ENCODE measurements at regions not wholly inside any gene's neighbourhood (a gene's known extent, or its start where the extent isn't known, plus 50 kb on each side); places are given as distances from the start of the nearest gene placed in this dataset.

- no peak for TF ChIP-seq CTCF (IDR thresholded peaks at IDR 0.05; ENCODE audit: control insufficient read depth, extremely low read depth, insufficient read depth)
- no peak for DNase-seq (ENCODE audit: low read depth)
- no peak overlapping the region for H3K4me3 ChIP-seq (ENCODE audit: low read depth, low read length)
Measured at GRCh38 chr3:5473471-5473870, 286.0 kb downstream of the EDEM1 start.

GRCh38 chr3:5476403-5476802 lies 288.9 kb downstream of the EDEM1 start:
- no peak for TF ChIP-seq CTCF (IDR thresholded peaks at IDR 0.05; ENCODE audit: control insufficient read depth, extremely low read depth, insufficient read depth)
- DNase-seq (ENCODE audit: low read depth) = no peak
- H3K4me3 ChIP-seq (ENCODE audit: low read depth, low read length) = no peak overlapping the region

GRCh38 chr3:5479229-5479799 lies 291.8 kb downstream of the EDEM1 start:
- H3K4me3 ChIP-seq (ENCODE audit: low read depth, low read length) = no peak overlapping the region
- no peak for TF ChIP-seq CTCF (IDR thresholded peaks at IDR 0.05; ENCODE audit: control insufficient read depth, extremely low read depth, insufficient read depth)
- no peak for DNase-seq (ENCODE audit: low read depth)

GRCh38 chr3:5480190-5480589 lies 292.7 kb downstream of the EDEM1 start:
- DNase-seq (ENCODE audit: low read depth) = no peak
- TF ChIP-seq CTCF (IDR thresholded peaks at IDR 0.05; ENCODE audit: control insufficient read depth, extremely low read depth, insufficient read depth) = no peak
- no peak overlapping the region for H3K4me3 ChIP-seq (ENCODE audit: low read depth, low read length)

- no peak overlapping the region for H3K4me3 ChIP-seq (ENCODE audit: low read depth, low read length)
- no peak for DNase-seq (ENCODE audit: low read depth)
- no peak for TF ChIP-seq CTCF (IDR thresholded peaks at IDR 0.05; ENCODE audit: control insufficient read depth, extremely low read depth, insufficient read depth)
Measured at GRCh38 chr3:5485427-5485826, 297.9 kb downstream of the EDEM1 start.

- no peak overlapping the region for H3K4me3 ChIP-seq (ENCODE audit: low read depth, low read length)
- DNase-seq (ENCODE audit: low read depth) = no peak
- no peak for TF ChIP-seq CTCF (IDR thresholded peaks at IDR 0.05; ENCODE audit: control insufficient read depth, extremely low read depth, insufficient read depth)
Measured at GRCh38 chr3:5488771-5489170, 301.3 kb downstream of the EDEM1 start.

GRCh38 chr3:5489536-5489935 lies 302.0 kb downstream of the EDEM1 start:
- TF ChIP-seq CTCF (IDR thresholded peaks at IDR 0.05; ENCODE audit: control insufficient read depth, extremely low read depth, insufficient read depth) = no peak
- no peak for DNase-seq (ENCODE audit: low read depth)
- no peak overlapping the region for H3K4me3 ChIP-seq (ENCODE audit: low read depth, low read length)
